ENCODE measurements at regions not wholly inside any gene's neighbourhood (a gene's known extent, or its start where the extent isn't known, plus 50 kb on each side); places are given as distances from the start of the nearest gene placed in this dataset.
"Not testable (repeated sequence)": the region's sequence is repeated elsewhere in the genome, so short reads cannot be mapped to it uniquely, and the experiment has no call there.

DNA sequence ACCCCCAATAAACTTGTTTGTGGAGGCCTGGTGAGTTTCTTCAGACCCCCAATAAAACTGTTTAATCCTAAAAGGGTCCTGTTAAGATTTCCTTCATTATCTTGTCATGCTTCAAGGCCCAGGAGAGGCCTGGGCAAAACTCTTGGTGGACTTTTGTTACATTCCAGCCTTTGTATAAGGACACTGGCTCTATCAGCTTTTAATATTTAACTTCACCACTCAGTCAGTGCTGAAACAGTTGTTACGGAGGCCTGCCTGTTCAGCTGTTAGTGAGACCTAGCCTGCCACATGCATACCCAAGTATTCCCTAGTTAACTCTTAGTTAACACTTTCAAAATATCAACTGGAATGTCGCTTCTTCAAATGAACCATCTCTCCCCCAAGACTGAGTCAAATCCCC is 158.8 kb upstream of the STS start:
- not testable (repeated sequence) for TF ChIP-seq CTCF (conservative IDR thresholded peaks at IDR 0.05); EZH2 (IDR thresholded peaks at IDR 0.05; ENCODE audit: low read depth)
